B cell (primary cell): ENCODE measurements at regions not wholly inside any gene's neighbourhood (a gene's known extent, or its start where the extent isn't known, plus 50 kb on each side); places are given as distances from the start of the nearest gene placed in this dataset.

Experiments
- ATAC-seq: fragments of 200-7000 bp; cut with Tn5 transposase; one replicate; pipeline ENCODE4 v1.10.0; 2021; ENCODE audit warnings: low read depth, mild to moderate bottlenecking, moderate number of reproducible peaks, moderate library complexity
- CTCF ChIA-PET: fragments of 350-600 bp; sonication (Branson Sonifier 250); formaldehyde crosslinking; loops from one replicate; lab custom pipeline; 2021; ENCODE audit warnings: antibody characterized with exemption, inconsistent platforms; lab: Charles Lee
- POLR2A ChIA-PET: fragments of 350-600 bp; sonication (Branson Sonifier 250); formaldehyde crosslinking; loops from one replicate; lab custom pipeline; 2021; ENCODE audit warnings: antibody characterized with exemption; lab: Charles Lee
- DNase-seq: peaks from one replicate; pipeline ENCODE4 v3.0.0; 2013
- H2AFZ ChIP-seq: 2 replicates; pipeline ENCODE4 v1.6.1; 2012; ENCODE audit warnings: mild to moderate bottlenecking, low read depth, low read length; ENCODE audit not compliant: insufficient read depth, poor library complexity, severe bottlenecking
- H3K27ac ChIP-seq, 2 donors: 1 replicate in 1 of 2; 2 replicates in 1 of 2; pipeline ENCODE4 v1.5.1; 2012 to 2013; ENCODE audit warnings: low read length in 2 of 2, mild to moderate bottlenecking in 2 of 2, moderate library complexity in 1 of 2
- H3K27me3 ChIP-seq, 4 experiments: fragments of 200-600 bp in 1 of 4; sonication (generic) in 1 of 4; replicated peaks in 1 of 4; 1 replicate in 2 of 4; 2 replicates in 2 of 4; pipeline versions ENCODE4 v1.6.1 to v1.7.0; 2013 to 2016; ENCODE audit warnings: low read length in 3 of 4, mild to moderate bottlenecking in 2 of 4, mixed read lengths in 1 of 4, moderate library complexity in 1 of 4; ENCODE audit not compliant: insufficient read depth in 4 of 4, control insufficient read depth in 3 of 4; ENCODE audit errors: control extremely low read depth in 1 of 4
- H3K36me3 ChIP-seq, 2 experiments: replicated peaks in 1 of 2; 1 replicate in 1 of 2; 2 replicates in 1 of 2; pipeline versions ENCODE4 v1.6.1 to v1.7.1; 2013; ENCODE audit warnings: low read length in 1 of 2; ENCODE audit not compliant: insufficient read depth in 2 of 2, control insufficient read depth in 1 of 2; ENCODE audit errors: control extremely low read depth in 1 of 2, extremely low read depth in 1 of 2
- H3K4me1 ChIP-seq, 2 donors: fragments of 200-600 bp in 1 of 2; sonication (generic) in 1 of 2; 1 replicate in 1 of 2; 2 replicates in 1 of 2; pipeline versions ENCODE4 v1.5.1 to v1.6.1; 2013 to 2017; ENCODE audit warnings: low read length in 2 of 2; ENCODE audit not compliant: control insufficient read depth in 2 of 2, insufficient read depth in 2 of 2
- H3K4me2 ChIP-seq: replicated peaks from 2 replicates; pipeline ENCODE3; 2012; ENCODE audit warnings: mild to moderate bottlenecking, low read depth, low read length; ENCODE audit not compliant: poor library complexity, severe bottlenecking
- H3K4me3 ChIP-seq, 5 experiments: fragments of 200-600 bp in 1 of 5; sonication (generic) in 1 of 5; 1 replicate in 3 of 5; 2 replicates in 2 of 5; pipeline versions ENCODE4 v1.5.1 to v1.7.0; 2011 to 2016; ENCODE audit warnings: low read length in 4 of 5, mild to moderate bottlenecking in 4 of 5, low read depth in 2 of 5, control low read depth in 1 of 5, moderate library complexity in 1 of 5; ENCODE audit not compliant: insufficient read depth in 1 of 5; ENCODE audit errors: control extremely low read depth in 1 of 5, extremely low read depth in 1 of 5
- H3K79me2 ChIP-seq: fragments of 200-600 bp; sonication (generic); one replicate; pipeline ENCODE4 v1.6.0; 2016; ENCODE audit warnings: low read length; ENCODE audit not compliant: control insufficient read depth, insufficient read depth
- H3K9ac ChIP-seq: fragments of 200-600 bp; sonication (generic); 2 replicates; pipeline ENCODE4 v1.6.1; 2017; ENCODE audit warnings: mild to moderate bottlenecking, low read length, moderate library complexity
- H3K9me3 ChIP-seq, 3 donors: one replicate each; pipeline versions ENCODE4 v1.6.1 to v1.7.1; 2013; ENCODE audit warnings: low read length in 2 of 3; ENCODE audit not compliant: control insufficient read depth in 2 of 3, insufficient read depth in 1 of 3; ENCODE audit errors: control extremely low read depth in 1 of 3
- H4K20me1 ChIP-seq: 2 replicates; pipeline ENCODE4 v1.6.0; 2012; ENCODE audit warnings: mild to moderate bottlenecking, low read length; ENCODE audit not compliant: insufficient read depth, control insufficient read depth, poor library complexity, severe bottlenecking
- H3K27ac Mint-ChIP-seq: one replicate; pipeline ENCODE4 v1.8.0; 2021; ENCODE audit warnings: mixed read lengths
- H3K27me3 Mint-ChIP-seq: one replicate; pipeline ENCODE4 v1.8.0; 2021; ENCODE audit warnings: mixed read lengths
- H3K4me1 Mint-ChIP-seq: one replicate; pipeline ENCODE4 v1.8.0; 2021; ENCODE audit warnings: mixed read lengths
- H3K4me3 Mint-ChIP-seq: one replicate; pipeline ENCODE4 v1.8.0; 2021; ENCODE audit warnings: mixed read lengths
- H3K9me3 Mint-ChIP-seq: one replicate; pipeline ENCODE4 v1.8.0; 2022; ENCODE audit warnings: mixed read lengths; ENCODE audit not compliant: insufficient read depth
- CTCF ChIP-seq: fragments of 200-600 bp; IDR thresholded peaks from one replicate; pipeline ENCODE4 v1.8.0; 2022; ENCODE audit warnings: antibody characterized with exemption, mild to moderate bottlenecking
- EZH2 ChIP-seq: IDR thresholded peaks from 2 replicates; pipeline ENCODE4 v1.6.1; 2012; ENCODE audit warnings: borderline replicate concordance, low read depth, mild to moderate bottlenecking, moderate library complexity, low read length; ENCODE audit not compliant: insufficient read depth, poor library complexity, severe bottlenecking
- WGBS: methylation state at CpG from one replicate; pipeline ENCODE4 v1.1.5; 2013; ENCODE audit warnings: missing lambda C conversion rate; ENCODE audit not compliant: insufficient coverage; 5-methylcytosine and 5-hydroxymethylcytosine counted together
- intact Hi-C: fragments of 100-400 bp; cut with micrococcal nuclease; formaldehyde crosslinking; loops from one replicate; pipeline ENCODE4 v1.10.0; 2022

GRCh38 chr2:57453945-57454344 is 592.7 kb upstream of the VRK2 start:
- no peaks in the 10 kb centered on the region for H3K4me1 Mint-ChIP-seq
- Histone ChIP-seq H3K9ac (no peak overlapping the region), H2AFZ (no peak overlapping the region), H3K4me1 (no peaks in the 10 kb centered on the region), H3K36me3 (no peaks in the 10 kb centered on the region), H3K27me3 (no peaks in the 10 kb centered on the region), H3K4me3 (no peak overlapping the region), H3K79me2 (no peaks in the 10 kb centered on the region), H3K4me2 (no peak overlapping the region), H3K27ac (no peak overlapping the region), H4K20me1 (no peaks in the 10 kb centered on the region), H3K9me3 (peaks cover 0 to 2% (median 0%) of the 10 kb centered on the region in 3 donors)
- H3K9me3 Mint-ChIP-seq = no peaks in the 10 kb centered on the region
- POLR2A ChIA-PET = no interaction called here
- TF ChIP-seq CTCF = no peak
- TF ChIP-seq EZH2 = no peak
- no peaks in the 10 kb centered on the region for H3K27me3 Mint-ChIP-seq
- DNase-seq (no peak), ATAC-seq (no peak)
- intact Hi-C loops = no loop called here
- no peak overlapping the region for H3K27ac Mint-ChIP-seq
- CTCF ChIA-PET = interaction anchor here (0.8 kb wide), 1 partner anchor 10 kb away, joined by 3 read pairs; no protein-coding TSS in a partner anchor
- WGBS = no CpG with 5 or more reads among the region's 1 CpG
- H3K4me3 Mint-ChIP-seq = no peak overlapping the region

- H3K27ac ChIP-seq = no peak overlapping the region
- ATAC-seq (no peak), DNase-seq (no peak)
- no peak overlapping the region for H3K4me2 ChIP-seq
- no peak overlapping the region for H3K27ac Mint-ChIP-seq
- no peaks in the 10 kb centered on the region for H3K36me3 ChIP-seq
- H3K4me1 Mint-ChIP-seq = no peaks in the 10 kb centered on the region
- WGBS = 50% methylated on average over 1 of the region's 2 CpGs
- no peaks in the 10 kb centered on the region for H4K20me1 ChIP-seq
- peaks cover 0 to 2% (median 0%) of the 10 kb centered on the region in 3 donors for H3K9me3 ChIP-seq
- H3K4me3 Mint-ChIP-seq = no peak overlapping the region
- POLR2A ChIA-PET = no interaction called here
- H3K79me2 ChIP-seq = no peaks in the 10 kb centered on the region
- no peaks in the 10 kb centered on the region for H3K27me3 ChIP-seq
- no peaks in the 10 kb centered on the region for H3K4me1 ChIP-seq
- no peaks in the 10 kb centered on the region for H3K9me3 Mint-ChIP-seq
- no peak overlapping the region for H3K9ac ChIP-seq
- TF ChIP-seq EZH2 = no peak
- TF ChIP-seq CTCF = no peak
- CTCF ChIA-PET = no interaction called here
- no peak overlapping the region for H2AFZ ChIP-seq
- no peak overlapping the region for H3K4me3 ChIP-seq
- H3K27me3 Mint-ChIP-seq = no peaks in the 10 kb centered on the region
- intact Hi-C loops = no loop called here
These were observed 586.0 kb upstream of the VRK2 start for GRCh38 chr2:57460396-57461276.
